GM23338 (cell line): ENCODE measurements at regions not wholly inside any gene's neighbourhood (a gene's known extent, or its start where the extent isn't known, plus 50 kb on each side); places are given as distances from the start of the nearest gene placed in this dataset.

Experiments used
- CREB1 ChIP-seq: fragments of 250-450 bp; sonication (Bioruptor Pico); IDR thresholded peaks from 2 replicates; pipeline ENCODE4 v1.5.0; 2020; ENCODE audit warnings: low read depth, mild to moderate bottlenecking, moderate library complexity
- EZH2 ChIP-seq: fragments of 200-600 bp; sonication (generic); IDR thresholded peaks from one replicate; pipeline ENCODE4 v1.8.0; 2017; ENCODE audit warnings: antibody characterized with exemption, mild to moderate bottlenecking, low read depth; ENCODE audit not compliant: unreplicated experiment
- EZH2phosphoT487 ChIP-seq: fragments of 200-600 bp; sonication (generic); IDR thresholded peaks from one replicate; pipeline ENCODE4 v1.8.1; 2018; ENCODE audit warnings: antibody characterized with exemption; ENCODE audit not compliant: unreplicated experiment
- POLR2AphosphoS5 ChIP-seq: IDR thresholded peaks from 2 replicates; pipeline ENCODE4 v1.6.1; 2016; ENCODE audit warnings: antibody characterized with exemption, low read depth
- STAT1 ChIP-seq: IDR thresholded peaks from one replicate; pipeline ENCODE4 v1.6.1; 2016; ENCODE audit warnings: antibody characterized with exemption; ENCODE audit not compliant: unreplicated experiment
- ZNF331 ChIP-seq: fragments of 250-450 bp; sonication (Bioruptor Pico); IDR thresholded peaks from 2 replicates; pipeline ENCODE4 v1.5.0; 2020; ENCODE audit warnings: low read depth, mild to moderate bottlenecking, moderate library complexity
- TF ChIP-seq, protein P1 (sequence below), 2 experiments: fragments of 200-600 bp in 1 of 2; sonication (generic) in 1 of 2; conservative IDR thresholded peaks; 2 replicates each; pipeline versions ENCODE4 v1.5.1 to v1.6.1; 2016 to 2017; ENCODE audit warnings: antibody characterized with exemption in 2 of 2, low read depth in 2 of 2, mild to moderate bottlenecking in 2 of 2, moderate library complexity in 1 of 2
- TF ChIP-seq, protein P2 (sequence below): IDR thresholded peaks from one replicate; pipeline ENCODE4 v1.6.1; 2018; ENCODE audit warnings: antibody characterized with exemption; ENCODE audit not compliant: unreplicated experiment

DNA sequence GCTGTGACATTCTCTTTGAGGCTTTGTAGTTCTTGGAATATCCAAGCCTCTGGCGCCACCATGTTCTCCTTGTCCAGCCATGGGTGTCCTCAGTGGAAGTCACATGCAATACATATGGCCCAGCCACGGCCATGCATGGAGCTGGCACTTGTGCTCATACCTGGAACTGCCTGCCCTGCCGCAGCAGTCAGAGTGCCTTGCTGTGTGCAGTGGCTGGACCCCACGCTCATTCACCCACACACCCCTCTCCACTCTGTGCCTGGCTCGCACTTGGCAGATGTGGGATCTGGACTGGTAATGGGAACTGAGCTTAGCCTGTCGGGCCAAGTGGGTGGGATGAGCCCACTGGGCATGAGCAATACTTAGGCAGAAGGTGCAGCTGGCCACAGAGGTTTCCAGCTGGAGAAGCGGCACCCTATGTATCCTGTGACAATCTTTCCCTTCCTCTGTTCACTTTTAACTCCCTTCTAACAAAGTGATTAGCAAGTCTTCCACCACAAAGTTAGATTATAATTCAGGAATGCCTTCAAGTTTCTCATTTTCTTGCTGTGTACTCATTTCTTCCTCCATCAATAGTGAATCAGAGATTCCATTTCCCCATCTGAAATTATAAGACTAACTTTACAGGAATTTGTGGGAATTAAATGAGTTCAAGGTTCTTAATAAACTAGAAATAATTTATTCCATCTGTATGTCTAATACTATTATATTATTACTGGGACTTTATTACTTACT lies 351.6 kb upstream of the NCAM2 start:
- TF ChIP-seq, protein P1, sequence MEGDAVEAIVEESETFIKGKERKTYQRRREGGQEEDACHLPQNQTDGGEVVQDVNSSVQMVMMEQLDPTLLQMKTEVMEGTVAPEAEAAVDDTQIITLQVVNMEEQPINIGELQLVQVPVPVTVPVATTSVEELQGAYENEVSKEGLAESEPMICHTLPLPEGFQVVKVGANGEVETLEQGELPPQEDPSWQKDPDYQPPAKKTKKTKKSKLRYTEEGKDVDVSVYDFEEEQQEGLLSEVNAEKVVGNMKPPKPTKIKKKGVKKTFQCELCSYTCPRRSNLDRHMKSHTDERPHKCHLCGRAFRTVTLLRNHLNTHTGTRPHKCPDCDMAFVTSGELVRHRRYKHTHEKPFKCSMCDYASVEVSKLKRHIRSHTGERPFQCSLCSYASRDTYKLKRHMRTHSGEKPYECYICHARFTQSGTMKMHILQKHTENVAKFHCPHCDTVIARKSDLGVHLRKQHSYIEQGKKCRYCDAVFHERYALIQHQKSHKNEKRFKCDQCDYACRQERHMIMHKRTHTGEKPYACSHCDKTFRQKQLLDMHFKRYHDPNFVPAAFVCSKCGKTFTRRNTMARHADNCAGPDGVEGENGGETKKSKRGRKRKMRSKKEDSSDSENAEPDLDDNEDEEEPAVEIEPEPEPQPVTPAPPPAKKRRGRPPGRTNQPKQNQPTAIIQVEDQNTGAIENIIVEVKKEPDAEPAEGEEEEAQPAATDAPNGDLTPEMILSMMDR (conservative IDR thresholded peaks at IDR 0.05; ENCODE audit: low read depth in 2 of 2): no peak
- TF ChIP-seq POLR2AphosphoS5: no peak
- TF ChIP-seq EZH2: no peak
- TF ChIP-seq CREB1 (CRISPR knock-in tag): no peak
- TF ChIP-seq ZNF331 (CRISPR knock-in tag): no peak
- TF ChIP-seq STAT1: no peak
- no peak for TF ChIP-seq EZH2phosphoT487
- TF ChIP-seq, protein P2, sequence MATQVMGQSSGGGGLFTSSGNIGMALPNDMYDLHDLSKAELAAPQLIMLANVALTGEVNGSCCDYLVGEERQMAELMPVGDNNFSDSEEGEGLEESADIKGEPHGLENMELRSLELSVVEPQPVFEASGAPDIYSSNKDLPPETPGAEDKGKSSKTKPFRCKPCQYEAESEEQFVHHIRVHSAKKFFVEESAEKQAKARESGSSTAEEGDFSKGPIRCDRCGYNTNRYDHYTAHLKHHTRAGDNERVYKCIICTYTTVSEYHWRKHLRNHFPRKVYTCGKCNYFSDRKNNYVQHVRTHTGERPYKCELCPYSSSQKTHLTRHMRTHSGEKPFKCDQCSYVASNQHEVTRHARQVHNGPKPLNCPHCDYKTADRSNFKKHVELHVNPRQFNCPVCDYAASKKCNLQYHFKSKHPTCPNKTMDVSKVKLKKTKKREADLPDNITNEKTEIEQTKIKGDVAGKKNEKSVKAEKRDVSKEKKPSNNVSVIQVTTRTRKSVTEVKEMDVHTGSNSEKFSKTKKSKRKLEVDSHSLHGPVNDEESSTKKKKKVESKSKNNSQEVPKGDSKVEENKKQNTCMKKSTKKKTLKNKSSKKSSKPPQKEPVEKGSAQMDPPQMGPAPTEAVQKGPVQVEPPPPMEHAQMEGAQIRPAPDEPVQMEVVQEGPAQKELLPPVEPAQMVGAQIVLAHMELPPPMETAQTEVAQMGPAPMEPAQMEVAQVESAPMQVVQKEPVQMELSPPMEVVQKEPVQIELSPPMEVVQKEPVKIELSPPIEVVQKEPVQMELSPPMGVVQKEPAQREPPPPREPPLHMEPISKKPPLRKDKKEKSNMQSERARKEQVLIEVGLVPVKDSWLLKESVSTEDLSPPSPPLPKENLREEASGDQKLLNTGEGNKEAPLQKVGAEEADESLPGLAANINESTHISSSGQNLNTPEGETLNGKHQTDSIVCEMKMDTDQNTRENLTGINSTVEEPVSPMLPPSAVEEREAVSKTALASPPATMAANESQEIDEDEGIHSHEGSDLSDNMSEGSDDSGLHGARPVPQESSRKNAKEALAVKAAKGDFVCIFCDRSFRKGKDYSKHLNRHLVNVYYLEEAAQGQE: no peak
